Fibroblast of lung (primary cell): ENCODE measurements at regions not wholly inside any gene's neighbourhood (a gene's known extent, or its start where the extent isn't known, plus 50 kb on each side); places are given as distances from the start of the nearest gene placed in this dataset.

Experiments used
- CTCF ChIP-seq, 2 donors: IDR thresholded peaks in 1 of 2; conservative IDR thresholded peaks in 1 of 2; 1 replicate in 1 of 2; 2 replicates in 1 of 2; pipeline ENCODE4 v1.5.1; 2011 to 2012; ENCODE audit warnings: low read length in 2 of 2, control low read depth in 1 of 2, inconsistent platforms in 1 of 2, low read depth in 1 of 2, mild to moderate bottlenecking in 1 of 2
- EZH2 ChIP-seq: IDR thresholded peaks from 2 replicates; pipeline ENCODE4 v1.5.1; 2012; ENCODE audit warnings: low read length, control low read depth, mild to moderate bottlenecking; ENCODE audit errors: missing control alignments

GRCh38 chr7:53940483-53940882 lies 601.7 kb upstream of the VSTM2A start:
- no peak for TF ChIP-seq CTCF (conservative IDR thresholded peaks at IDR 0.05 in 1 of 2, IDR thresholded peaks at IDR 0.05 in 1 of 2; ENCODE audit: low read depth in 1 of 2, low read length in 2 of 2)
- no peak for TF ChIP-seq EZH2
